Activated T-cell treated with anti-CD3 and anti-CD28 coated beads for 4 hours (primary cell): ENCODE measurements at regions not wholly inside any gene's neighbourhood (a gene's known extent, or its start where the extent isn't known, plus 50 kb on each side); places are given as distances from the start of the nearest gene placed in this dataset.

ENCODE experiments used
- DNase-seq: peaks from one replicate; pipeline ENCODE4 v3.0.0-alpha.2; 2020

- no peak for DNase-seq
These were observed 416.3 kb downstream of the SHANK2 start for GRCh38 chr11:70836071-70836470.

GRCh38 chr11:70838198-70838597 lies 414.2 kb downstream of the SHANK2 start:
- no peak for DNase-seq

GRCh38 chr11:70839851-70840250 lies 412.5 kb downstream of the SHANK2 start:
- no peak for DNase-seq

- DNase-seq = no peak
These were observed 411.1 kb downstream of the SHANK2 start for GRCh38 chr11:70841264-70841663.

- no peak for DNase-seq
These were observed 410.1 kb downstream of the SHANK2 start for GRCh38 chr11:70842256-70842655.

GRCh38 chr11:70842701-70843100 lies 409.7 kb downstream of the SHANK2 start:
- DNase-seq = no peak

- no peak for DNase-seq
These were observed 408.5 kb downstream of the SHANK2 start for GRCh38 chr11:70843906-70844305.

- no peak for DNase-seq
These were observed 408.0 kb downstream of the SHANK2 start for GRCh38 chr11:70844387-70844786.

- no peak for DNase-seq
These were observed 406.8 kb downstream of the SHANK2 start for GRCh38 chr11:70845591-70846041.

- DNase-seq = no peak
These were observed 405.4 kb downstream of the SHANK2 start for GRCh38 chr11:70846781-70847655.

GRCh38 chr11:70848243-70848750 lies 404.1 kb downstream of the SHANK2 start:
- DNase-seq = no peak

- no peak for DNase-seq
These were observed 403.3 kb downstream of the SHANK2 start for GRCh38 chr11:70849031-70849430.

GRCh38 chr11:70851308-70851707 lies 401.1 kb downstream of the SHANK2 start:
- no peak for DNase-seq

GRCh38 chr11:70851907-70852306 lies 400.5 kb downstream of the SHANK2 start:
- no peak for DNase-seq

- no peak for DNase-seq
These were observed 399.2 kb downstream of the SHANK2 start for GRCh38 chr11:70853068-70853769.

- DNase-seq = no peak
These were observed 398.6 kb downstream of the SHANK2 start for GRCh38 chr11:70853770-70854108.

- no peak for DNase-seq
These were observed 398.2 kb downstream of the SHANK2 start for GRCh38 chr11:70854201-70854600.

GRCh38 chr11:70854901-70855556 lies 397.3 kb downstream of the SHANK2 start:
- DNase-seq = no peak

GRCh38 chr11:70857894-70858293 lies 394.5 kb downstream of the SHANK2 start:
- DNase-seq = no peak

GRCh38 chr11:70859180-70859579 lies 393.2 kb downstream of the SHANK2 start:
- no peak for DNase-seq

- no peak for DNase-seq
These were observed 391.5 kb downstream of the SHANK2 start for GRCh38 chr11:70860888-70861287.

GRCh38 chr11:70861559-70861958 lies 390.8 kb downstream of the SHANK2 start:
- no peak for DNase-seq

GRCh38 chr11:70862093-70862492 lies 390.3 kb downstream of the SHANK2 start:
- no peak for DNase-seq

- DNase-seq = no peak
These were observed 389.2 kb downstream of the SHANK2 start for GRCh38 chr11:70863186-70863585.
